Activated B cell treated with CpG ODN at 0.5 μM for 24 hours (primary cell): ENCODE measurements at regions not wholly inside any gene's neighbourhood (a gene's known extent, or its start where the extent isn't known, plus 50 kb on each side); places are given as distances from the start of the nearest gene placed in this dataset.
"Not testable (repeated sequence)": the region's sequence is repeated elsewhere in the genome, so short reads cannot be mapped to it uniquely, and the experiment has no call there.

Experiments
- ATAC-seq: fragments of 200-7000 bp; cut with Tn5 transposase; one replicate; pipeline ENCODE4 v1.10.0; 2021; ENCODE audit warnings: low read depth, mild to moderate bottlenecking, moderate library complexity
- CTCF ChIA-PET: fragments of 350-600 bp; sonication (Branson Sonifier 250); formaldehyde crosslinking; loops from one replicate; lab custom pipeline; 2021; ENCODE audit warnings: antibody characterized with exemption; lab: Charles Lee
- POLR2A ChIA-PET: fragments of 350-600 bp; sonication (Branson Sonifier 250); formaldehyde crosslinking; loops from one replicate; lab custom pipeline; 2021; ENCODE audit warnings: antibody characterized with exemption; lab: Charles Lee
- DNase-seq: peaks from one replicate; pipeline ENCODE4 v3.0.0; 2022
- H3K27ac Mint-ChIP-seq: one replicate; pipeline ENCODE4 v1.8.0; 2020; ENCODE audit warnings: mixed read lengths
- H3K27me3 Mint-ChIP-seq: one replicate; pipeline ENCODE4 v1.8.0; 2021; ENCODE audit warnings: mixed read lengths
- H3K36me3 Mint-ChIP-seq: one replicate; pipeline ENCODE4 v1.8.0; 2021; ENCODE audit warnings: low read depth, mixed read lengths
- H3K4me1 Mint-ChIP-seq: one replicate; pipeline ENCODE4 v1.8.0; 2021; ENCODE audit warnings: mixed read lengths
- H3K4me3 Mint-ChIP-seq: one replicate; pipeline ENCODE4 v1.8.0; 2020; ENCODE audit warnings: mild to moderate bottlenecking, mixed read lengths
- H3K9me3 Mint-ChIP-seq: one replicate; pipeline ENCODE4 v1.8.0; 2020; ENCODE audit warnings: mixed read lengths
- CTCF ChIP-seq: fragments of 200-600 bp; IDR thresholded peaks from one replicate; pipeline ENCODE4 v1.8.0; 2022; ENCODE audit warnings: antibody characterized with exemption, mild to moderate bottlenecking
- intact Hi-C: fragments of 100-400 bp; cut with micrococcal nuclease; formaldehyde crosslinking; loops from one replicate; pipeline ENCODE4 v1.15.1; 2024

GRCh38 chrX:139156356-139156755 is 374.2 kb upstream of the F9 start:
- no peaks in the 10 kb centered on the region for H3K36me3 Mint-ChIP-seq
- no peak for DNase-seq
- no peaks in the 10 kb centered on the region for H3K27me3 Mint-ChIP-seq
- H3K4me1 Mint-ChIP-seq = no peaks in the 10 kb centered on the region
- POLR2A ChIA-PET = no interaction called here
- no peak overlapping the region for H3K27ac Mint-ChIP-seq
- CTCF ChIA-PET = no interaction called here
- ATAC-seq = no peak
- no peak for TF ChIP-seq CTCF
- H3K4me3 Mint-ChIP-seq = no peak overlapping the region
- intact Hi-C loops = no loop called here
- H3K9me3 Mint-ChIP-seq = no peaks in the 10 kb centered on the region

GRCh38 chrX:139146625-139147024 is 383.9 kb upstream of the F9 start:
- H3K4me3 Mint-ChIP-seq, CTCF ChIA-PET, intact Hi-C loops, H3K27me3 Mint-ChIP-seq, POLR2A ChIA-PET, DNase-seq, H3K36me3 Mint-ChIP-seq, H3K27ac Mint-ChIP-seq, ATAC-seq, H3K4me1 Mint-ChIP-seq, H3K9me3 Mint-ChIP-seq: not testable (repeated sequence)

GRCh38 chrX:139141370-139141769 is 389.2 kb upstream of the F9 start:
- intact Hi-C loops = no loop called here
- POLR2A ChIA-PET = no interaction called here
- H3K4me3 Mint-ChIP-seq = no peak overlapping the region
- DNase-seq (no peak), ATAC-seq (no peak)
- H3K36me3 Mint-ChIP-seq = no peaks in the 10 kb centered on the region
- H3K27ac Mint-ChIP-seq = no peak overlapping the region
- no peak for TF ChIP-seq CTCF
- H3K27me3 Mint-ChIP-seq = no peaks in the 10 kb centered on the region
- no peaks in the 10 kb centered on the region for H3K4me1 Mint-ChIP-seq
- CTCF ChIA-PET = no interaction called here
- H3K9me3 Mint-ChIP-seq = no peaks in the 10 kb centered on the region

- ATAC-seq = no peak
- H3K9me3 Mint-ChIP-seq = no peaks in the 10 kb centered on the region
- ChIA-PET POLR2A (no interaction called here), CTCF (no interaction called here)
- no peaks in the 10 kb centered on the region for H3K4me1 Mint-ChIP-seq
- H3K27ac Mint-ChIP-seq = no peak overlapping the region
- TF ChIP-seq CTCF = no peak
- no peak for DNase-seq
- no peak overlapping the region for H3K4me3 Mint-ChIP-seq
- no peaks in the 10 kb centered on the region for H3K36me3 Mint-ChIP-seq
- H3K27me3 Mint-ChIP-seq = no peaks in the 10 kb centered on the region
- intact Hi-C loops = no loop called here
Measured at GRCh38 chrX:139134316-139134715, 396.2 kb upstream of the F9 start.

GRCh38 chrX:139126493-139126892 is 404.0 kb upstream of the F9 start:
- no peak for DNase-seq
- Mint-ChIP-seq H3K4me3 (no peak overlapping the region), H3K27ac (no peak overlapping the region), H3K4me1 (no peaks in the 10 kb centered on the region), H3K27me3 (peaks cover 2% of the 10 kb centered on the region), H3K9me3 (no peaks in the 10 kb centered on the region), H3K36me3 (no peaks in the 10 kb centered on the region)
- intact Hi-C loops = loop anchor here (2.0 to 10.0 kb wide), 2 partner anchors 432 to 848 kb away; no protein-coding TSS in a partner anchor
- POLR2A ChIA-PET = no interaction called here
- ATAC-seq = no peak
- CTCF ChIA-PET = no interaction called here
- TF ChIP-seq CTCF = no peak

GRCh38 chrX:139125916-139126315 is 404.6 kb upstream of the F9 start:
- no peak for TF ChIP-seq CTCF
- no peaks in the 10 kb centered on the region for H3K4me1 Mint-ChIP-seq

More at GRCh38 chrX:139125916-139126315, 404.6 kb upstream of the F9 start:
- DNase-seq (no peak), ATAC-seq (no peak)
- CTCF ChIA-PET = interaction anchor here (0.7 kb wide), 1 partner anchor 1002 kb away, joined by 3 read pairs; no protein-coding TSS in a partner anchor
- Mint-ChIP-seq H3K4me3 (no peak overlapping the region), H3K9me3 (no peaks in the 10 kb centered on the region), H3K27ac (no peak overlapping the region), H3K27me3 (peaks cover 2% of the 10 kb centered on the region), H3K36me3 (no peaks in the 10 kb centered on the region)
- POLR2A ChIA-PET = no interaction called here
- intact Hi-C loops = loop anchor here (2.0 to 10.0 kb wide), 2 partner anchors 433 to 849 kb away; no protein-coding TSS in a partner anchor
